ENCODE measurements at regions not wholly inside any gene's neighbourhood (a gene's known extent, or its start where the extent isn't known, plus 50 kb on each side); places are given as distances from the start of the nearest gene placed in this dataset.

DNA sequence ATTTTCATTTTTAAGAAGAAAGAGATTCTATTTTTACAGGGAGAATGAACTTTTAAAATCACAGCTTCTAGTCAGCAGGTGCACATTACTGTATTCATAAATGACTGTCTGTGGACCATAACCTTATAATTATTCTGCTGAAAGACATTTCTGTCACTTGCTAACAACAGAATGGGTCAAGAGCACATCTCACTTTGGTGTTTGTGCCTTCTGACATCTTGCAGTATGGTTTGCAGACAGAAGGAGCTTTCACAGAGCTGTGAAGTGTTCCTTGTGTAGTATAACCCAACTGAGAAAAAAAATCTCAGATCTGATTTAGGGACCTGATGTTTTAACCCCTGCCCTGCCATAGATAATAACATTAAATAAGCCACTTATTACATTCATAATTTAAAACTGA is 131.4 kb upstream of the CTSO start:
- Histone ChIP-seq H3K4me2 (ENCODE audit: low read depth, low read length, poor library complexity, severe bottlenecking) (no peak overlapping the region), H2AFZ (ENCODE audit: low read depth, low read length, severe bottlenecking) (no peak overlapping the region), H3K4me3 (ENCODE audit: insufficient read depth, low read length, poor library complexity, severe bottlenecking) (no peak overlapping the region), H3K9me3 (ENCODE audit: insufficient read depth, low read length) (no peaks in the 10 kb centered on the region), H3K79me2 (ENCODE audit: insufficient read depth, low read length) (no peaks in the 10 kb centered on the region), H3F3A (ENCODE audit: insufficient read depth) (no peaks in the 10 kb centered on the region), H3K36me3 (ENCODE audit: low read length) (no peaks in the 10 kb centered on the region), H3K27ac (ENCODE audit: low read depth, low read length) (no peak overlapping the region), H3K9me2 (replicated peaks; ENCODE audit: insufficient read depth, low read length) (no peaks in the 10 kb centered on the region), H3K27me3 (ENCODE audit: low read length) (no peaks in the 10 kb centered on the region), H4K20me1 (ENCODE audit: low read depth, low read length) (no peaks in the 10 kb centered on the region), H3K9ac (ENCODE audit: low read length) (no peak overlapping the region)
- TF ChIP-seq, protein P1, sequence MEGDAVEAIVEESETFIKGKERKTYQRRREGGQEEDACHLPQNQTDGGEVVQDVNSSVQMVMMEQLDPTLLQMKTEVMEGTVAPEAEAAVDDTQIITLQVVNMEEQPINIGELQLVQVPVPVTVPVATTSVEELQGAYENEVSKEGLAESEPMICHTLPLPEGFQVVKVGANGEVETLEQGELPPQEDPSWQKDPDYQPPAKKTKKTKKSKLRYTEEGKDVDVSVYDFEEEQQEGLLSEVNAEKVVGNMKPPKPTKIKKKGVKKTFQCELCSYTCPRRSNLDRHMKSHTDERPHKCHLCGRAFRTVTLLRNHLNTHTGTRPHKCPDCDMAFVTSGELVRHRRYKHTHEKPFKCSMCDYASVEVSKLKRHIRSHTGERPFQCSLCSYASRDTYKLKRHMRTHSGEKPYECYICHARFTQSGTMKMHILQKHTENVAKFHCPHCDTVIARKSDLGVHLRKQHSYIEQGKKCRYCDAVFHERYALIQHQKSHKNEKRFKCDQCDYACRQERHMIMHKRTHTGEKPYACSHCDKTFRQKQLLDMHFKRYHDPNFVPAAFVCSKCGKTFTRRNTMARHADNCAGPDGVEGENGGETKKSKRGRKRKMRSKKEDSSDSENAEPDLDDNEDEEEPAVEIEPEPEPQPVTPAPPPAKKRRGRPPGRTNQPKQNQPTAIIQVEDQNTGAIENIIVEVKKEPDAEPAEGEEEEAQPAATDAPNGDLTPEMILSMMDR (IDR thresholded peaks at IDR 0.05; ENCODE audit: insufficient read depth, low read length, poor library complexity, severe bottlenecking) = no peak
- TF ChIP-seq EZH2phosphoT487 (conservative IDR thresholded peaks at IDR 0.05; ENCODE audit: low read length) = no peak

DNA sequence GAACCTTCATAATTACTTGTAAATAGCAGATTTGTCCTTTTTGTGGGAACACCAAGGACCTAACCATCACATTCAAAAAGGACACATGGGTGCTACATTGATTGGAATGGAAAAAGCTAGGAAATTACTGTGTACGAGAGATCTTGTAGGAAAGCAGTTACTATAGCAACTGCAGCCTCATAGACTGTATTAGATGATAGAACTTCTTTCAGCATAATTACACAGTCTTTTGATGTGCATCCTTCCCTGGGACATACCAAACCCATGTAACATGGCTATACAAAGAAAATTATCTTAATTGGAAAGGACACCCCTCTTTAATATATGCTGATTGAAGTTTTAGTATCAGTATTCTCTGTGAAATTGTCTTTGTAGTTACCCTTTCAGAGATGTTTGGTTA is 130.7 kb upstream of the CTSO start:
- Histone ChIP-seq H3K27ac (ENCODE audit: low read depth, low read length) (no peak overlapping the region), H3K4me3 (ENCODE audit: insufficient read depth, low read length, poor library complexity, severe bottlenecking) (no peak overlapping the region), H4K20me1 (ENCODE audit: low read depth, low read length) (no peaks in the 10 kb centered on the region), H3K79me2 (ENCODE audit: insufficient read depth, low read length) (no peaks in the 10 kb centered on the region), H2AFZ (ENCODE audit: low read depth, low read length, severe bottlenecking) (no peak overlapping the region), H3K36me3 (ENCODE audit: low read length) (no peaks in the 10 kb centered on the region), H3K4me2 (ENCODE audit: low read depth, low read length, poor library complexity, severe bottlenecking) (no peak overlapping the region), H3K9me2 (replicated peaks; ENCODE audit: insufficient read depth, low read length) (no peaks in the 10 kb centered on the region), H3F3A (ENCODE audit: insufficient read depth) (no peaks in the 10 kb centered on the region), H3K27me3 (ENCODE audit: low read length) (no peaks in the 10 kb centered on the region), H3K9ac (ENCODE audit: low read length) (no peak overlapping the region), H3K9me3 (ENCODE audit: insufficient read depth, low read length) (no peaks in the 10 kb centered on the region)
- TF ChIP-seq, protein P1 (IDR thresholded peaks at IDR 0.05; ENCODE audit: insufficient read depth, low read length, poor library complexity, severe bottlenecking) = no peak
- TF ChIP-seq EZH2phosphoT487 (conservative IDR thresholded peaks at IDR 0.05; ENCODE audit: low read length) = no peak

DNA sequence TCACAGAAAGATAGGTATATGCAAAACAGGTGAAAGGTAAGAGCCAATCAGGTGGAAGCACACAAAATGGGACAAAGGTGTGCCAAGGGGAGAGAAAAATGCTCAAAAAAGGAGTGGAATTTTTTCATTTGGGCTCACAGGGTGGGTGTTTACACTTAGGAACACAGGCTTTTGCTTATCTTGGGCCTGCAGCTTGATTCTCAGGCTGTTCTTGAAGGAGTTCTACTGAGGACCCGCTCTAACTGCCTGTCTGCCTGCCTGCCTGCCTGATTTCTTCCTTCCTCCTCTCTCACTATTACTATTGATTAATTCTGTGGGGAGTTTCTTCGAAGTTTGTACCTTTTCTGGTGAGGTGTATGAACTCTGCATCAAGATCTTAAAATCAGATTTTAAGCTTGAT is 120.3 kb upstream of the CTSO start:
- no peaks in the 10 kb centered on the region for H3F3A ChIP-seq (ENCODE audit: insufficient read depth)
- H3K79me2 ChIP-seq (ENCODE audit: insufficient read depth, low read length) = no peaks in the 10 kb centered on the region
- H3K9me2 ChIP-seq (replicated peaks; ENCODE audit: insufficient read depth, low read length) = no peaks in the 10 kb centered on the region
- no peak overlapping the region for H3K27ac ChIP-seq (ENCODE audit: low read depth, low read length)
- no peak overlapping the region for H3K9ac ChIP-seq (ENCODE audit: low read length)
- no peaks in the 10 kb centered on the region for H3K27me3 ChIP-seq (ENCODE audit: low read length)
- TF ChIP-seq EZH2phosphoT487 (conservative IDR thresholded peaks at IDR 0.05; ENCODE audit: low read length) = no peak
- TF ChIP-seq, protein P1 (IDR thresholded peaks at IDR 0.05; ENCODE audit: insufficient read depth, low read length, poor library complexity, severe bottlenecking) = no peak
- no peaks in the 10 kb centered on the region for H4K20me1 ChIP-seq (ENCODE audit: low read depth, low read length)
- no peak overlapping the region for H3K4me2 ChIP-seq (ENCODE audit: low read depth, low read length, poor library complexity, severe bottlenecking)
- H3K36me3 ChIP-seq (ENCODE audit: low read length) = no peaks in the 10 kb centered on the region
- no peak overlapping the region for H3K4me3 ChIP-seq (ENCODE audit: insufficient read depth, low read length, poor library complexity, severe bottlenecking)
- 0 out of 2 replicates have a peak, but pooled peaks cover 4% of the 10 kb centered on the region for H3K9me3 ChIP-seq (ENCODE audit: insufficient read depth, low read length)
- H2AFZ ChIP-seq (ENCODE audit: low read depth, low read length, severe bottlenecking) = no peak overlapping the region
